ENCODE measurements at regions not wholly inside any gene's neighbourhood (a gene's known extent, or its start where the extent isn't known, plus 50 kb on each side); places are given as distances from the start of the nearest gene placed in this dataset.

GRCh38 chr10:100659361-100660098, 85.9 kb upstream of the PAX2 start:
- TF ChIP-seq POLR2AphosphoS5 (IDR thresholded peaks at IDR 0.05) (no peak), POLR2A (IDR thresholded peaks at IDR 0.05) (no peak), CTCF (IDR thresholded peaks at IDR 0.05) (no peak)
